Stimulated activated CD4-positive, alpha-beta T cell treated with anti-CD3 and anti-CD28 coated beads, Interleukin-1b, Interleukin-23, amount 100 ng/mL, for 48 hours (primary cell): ENCODE measurements at regions not wholly inside any gene's neighbourhood (a gene's known extent, or its start where the extent isn't known, plus 50 kb on each side); places are given as distances from the start of the nearest gene placed in this dataset.
A peak's percentile ranks its signal among the peaks of the same experiment; 100 is the strongest.

Experiments used
- DNase-seq: peaks from one replicate; pipeline ENCODE4 v3.0.0-alpha.2; 2020

GRCh38 chr6:53412751-53413150 lies 64.0 kb upstream of the ELOVL5 start:
- no peak for DNase-seq

DNA sequence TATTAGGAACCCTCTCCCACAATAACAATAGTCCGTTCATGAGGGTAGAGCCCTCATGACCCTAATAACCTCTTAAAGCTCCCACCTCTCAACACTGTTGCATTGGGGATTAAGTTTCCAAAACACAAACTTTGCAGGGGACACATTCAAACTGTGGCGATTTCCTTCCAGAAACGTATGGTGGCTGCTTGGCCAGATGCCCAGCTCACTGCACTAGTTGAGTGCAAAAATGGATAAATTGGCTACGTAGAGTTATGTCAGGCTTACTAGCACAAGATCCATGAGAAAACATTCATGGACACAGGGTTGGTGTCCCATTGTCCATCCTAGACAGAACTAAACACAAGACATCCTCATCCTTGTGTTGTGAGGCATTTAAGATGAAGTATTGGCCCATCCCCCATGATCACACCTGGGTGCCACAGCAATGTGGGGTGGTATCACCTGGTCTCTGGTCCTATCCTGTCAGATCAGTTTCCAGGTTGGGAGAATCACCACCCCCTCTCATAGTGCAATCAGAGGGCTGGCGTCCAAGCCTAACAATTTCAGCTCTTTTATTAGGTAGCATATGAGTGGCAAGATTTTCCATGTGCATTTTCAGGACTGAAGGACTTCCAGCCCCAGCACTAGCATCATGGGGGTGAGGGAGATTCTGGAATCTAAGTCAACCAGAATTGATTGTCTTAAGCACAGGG lies 63.4 kb upstream of the ELOVL5 start:
- DNase-seq = no peak

GRCh38 chr6:53411451-53411850 lies 62.7 kb upstream of the ELOVL5 start:
- no peak for DNase-seq

DNA sequence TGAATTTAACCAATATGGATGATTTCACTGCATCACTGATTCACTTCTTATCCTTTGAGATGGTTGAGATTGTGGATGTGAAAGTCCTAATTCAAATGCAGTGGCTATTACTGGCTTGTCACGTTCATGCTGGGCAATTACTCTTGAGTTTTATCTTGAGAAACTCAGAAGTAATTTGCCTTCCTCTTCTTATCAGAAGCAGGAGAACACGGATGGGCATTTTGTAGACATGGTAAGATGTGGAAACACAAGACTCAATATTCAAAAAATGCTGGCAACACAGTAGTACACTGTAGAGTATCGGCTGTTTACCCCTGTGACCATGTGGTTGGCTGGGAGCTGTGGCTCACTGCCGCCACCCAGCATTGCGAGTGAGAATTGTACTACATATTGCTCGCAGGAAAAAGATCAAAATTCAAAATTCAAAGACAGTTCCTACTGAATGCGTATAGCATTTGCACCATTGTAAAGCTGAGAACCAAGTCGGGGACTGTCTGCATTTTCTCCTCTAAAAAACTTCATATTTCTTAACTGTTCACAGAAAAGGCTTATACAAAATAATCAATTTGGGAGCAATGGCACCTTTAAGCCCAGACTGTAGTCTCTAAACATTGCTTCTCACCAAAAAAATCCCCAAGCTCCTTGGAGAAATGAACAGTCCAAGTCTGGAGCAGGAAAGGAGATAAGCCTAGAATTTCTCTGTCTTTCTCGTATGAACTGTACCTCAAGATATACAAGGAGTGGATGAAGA lies 61.9 kb upstream of the ELOVL5 start:
- peak; percentile 46 for DNase-seq

DNA sequence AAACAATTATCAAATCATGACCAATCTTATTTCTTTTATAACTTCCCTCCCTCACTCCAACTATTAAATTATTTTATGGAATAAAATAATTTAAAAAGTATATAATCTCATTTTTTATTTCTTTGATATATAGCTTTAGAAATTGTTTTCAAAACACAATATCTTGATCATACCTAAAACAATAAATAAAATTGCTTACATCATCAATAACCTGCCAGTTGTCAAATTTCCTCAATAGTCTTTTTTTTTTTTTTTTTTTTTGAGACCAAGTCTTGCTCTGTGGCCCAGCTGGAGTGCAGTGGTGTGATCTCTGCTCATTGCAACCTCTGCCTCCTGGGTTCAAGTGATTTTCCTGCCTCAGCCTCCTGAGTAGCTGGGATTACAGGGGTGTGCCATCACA lies 60.1 kb upstream of the ELOVL5 start:
- DNase-seq = no peak

GRCh38 chr6:53399027-53399344 lies 50.2 kb upstream of the ELOVL5 start:
- no peak for DNase-seq

DNA sequence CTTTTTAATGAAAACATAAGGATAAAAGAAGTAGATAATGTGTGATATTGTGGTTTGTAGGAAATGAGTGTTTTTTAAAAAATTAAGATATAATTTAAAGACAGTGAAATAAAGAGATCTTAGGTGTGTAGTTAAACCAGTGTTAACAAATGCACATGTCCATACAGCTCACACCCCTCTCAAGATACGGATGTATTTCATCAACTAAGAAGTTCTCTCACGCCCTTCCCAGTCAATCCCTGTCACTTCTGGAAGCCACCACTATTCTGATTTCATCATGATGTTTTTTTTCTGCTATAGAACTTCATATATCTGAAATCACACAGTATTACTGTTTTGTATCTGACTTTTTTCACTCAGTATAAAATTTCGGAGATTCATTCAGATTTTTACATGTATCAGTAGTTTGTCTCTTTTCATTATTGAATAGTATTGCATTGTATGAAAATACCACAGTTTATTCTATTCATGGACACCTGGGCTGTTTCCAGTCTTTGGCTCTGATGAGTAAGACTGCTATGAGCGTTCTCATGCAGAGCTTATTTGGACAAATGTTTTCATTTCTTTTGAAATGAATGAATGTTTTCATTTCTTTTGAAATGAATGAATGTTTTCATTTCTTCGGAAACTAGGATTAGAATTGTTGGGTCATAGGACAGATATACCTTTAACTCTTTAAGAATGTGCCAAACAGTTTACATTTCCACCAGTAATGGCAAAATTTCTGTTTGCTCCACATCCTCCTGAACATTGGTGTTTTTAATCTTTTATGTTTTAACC lies 49.7 kb upstream of the ELOVL5 start:
- DNase-seq = no peak
